Smooth muscle cell (in vitro differentiated cells): ENCODE measurements at regions not wholly inside any gene's neighbourhood (a gene's known extent, or its start where the extent isn't known, plus 50 kb on each side); places are given as distances from the start of the nearest gene placed in this dataset.

Source experiments
- DNase-seq: peaks from one replicate; lab custom pipeline; 2025; ENCODE audit not compliant: unreplicated experiment; lab: John Stamatoyannopoulos, UW
- H2AFZ ChIP-seq: fragments of 200-600 bp; sonication (generic); 2 replicates; pipeline ENCODE4 v1.6.0; 2016; ENCODE audit warnings: antibody characterized with exemption, low read depth, mild to moderate bottlenecking
- H3F3A ChIP-seq: fragments of 200-600 bp; sonication (generic); 2 replicates; pipeline ENCODE4 v1.6.0; 2017; ENCODE audit warnings: antibody characterized with exemption, low read depth
- H3K27ac ChIP-seq: fragments of 200-600 bp; sonication (generic); 2 replicates; pipeline ENCODE4 v1.5.1; 2016; ENCODE audit warnings: low read depth, mild to moderate bottlenecking
- H3K27me3 ChIP-seq: fragments of 200-600 bp; sonication (generic); 2 replicates; pipeline ENCODE4 v1.6.1; 2016; ENCODE audit warnings: low read depth, mild to moderate bottlenecking
- H3K36me3 ChIP-seq: fragments of 200-600 bp; sonication (generic); 2 replicates; pipeline ENCODE4 v1.5.1; 2016; ENCODE audit warnings: low read depth
- H3K4me1 ChIP-seq: fragments of 200-600 bp; sonication (generic); 2 replicates; pipeline ENCODE4 v1.5.1; 2016; ENCODE audit warnings: low read depth
- H3K4me2 ChIP-seq: fragments of 200-600 bp; sonication (generic); 2 replicates; pipeline ENCODE4 v1.6.0; 2016; ENCODE audit warnings: mild to moderate bottlenecking
- H3K4me3 ChIP-seq: fragments of 200-600 bp; sonication (generic); 2 replicates; pipeline ENCODE4 v1.5.1; 2016; ENCODE audit warnings: mild to moderate bottlenecking
- H3K79me2 ChIP-seq: fragments of 200-600 bp; sonication (generic); 2 replicates; pipeline ENCODE4 v1.6.0; 2016; ENCODE audit warnings: low read depth, mild to moderate bottlenecking
- H3K9ac ChIP-seq: fragments of 200-600 bp; sonication (generic); 2 replicates; pipeline ENCODE4 v1.6.0; 2016; ENCODE audit warnings: low read depth
- H3K9me3 ChIP-seq: fragments of 200-600 bp; sonication (generic); replicated peaks from 2 replicates; pipeline ENCODE4 v1.5.1; 2016; ENCODE audit warnings: low read depth
- H4K20me1 ChIP-seq: fragments of 200-600 bp; sonication (generic); 2 replicates; pipeline ENCODE4 v1.6.0; 2016; ENCODE audit warnings: low read depth
- CTCF ChIP-seq: fragments of 200-600 bp; sonication (generic); IDR thresholded peaks from 2 replicates; pipeline ENCODE4 v1.5.1; 2017; ENCODE audit warnings: borderline replicate concordance, mild to moderate bottlenecking, antibody characterized with exemption; ENCODE audit not compliant: insufficient read depth, poor library complexity, severe bottlenecking
- WGBS: methylation state at CpG from one replicate; pipeline ENCODE4 v1.1.7; 2016; ENCODE audit warnings: low lambda C conversion rate; 5-methylcytosine and 5-hydroxymethylcytosine counted together

GRCh38 chr4:26152056-26152455, 168.8 kb upstream of the RBPJ start:
- Histone ChIP-seq H3K9ac (no peak overlapping the region), H3F3A (no peaks in the 10 kb centered on the region), H3K27ac (no peak overlapping the region), H2AFZ (no peak overlapping the region), H4K20me1 (no peaks in the 10 kb centered on the region), H3K4me1 (no peaks in the 10 kb centered on the region), H3K79me2 (no peaks in the 10 kb centered on the region), H3K36me3 (no peaks in the 10 kb centered on the region), H3K4me3 (no peak overlapping the region), H3K27me3 (no peaks in the 10 kb centered on the region), H3K9me3 (no peaks in the 10 kb centered on the region), H3K4me2 (no peak overlapping the region)
- TF ChIP-seq CTCF: no peak
- DNase-seq: no peak
- 80% methylated on average over 6 of the region's 6 CpGs for WGBS

GRCh38 chr4:26157541-26157940, 163.3 kb upstream of the RBPJ start:
- Histone ChIP-seq H3K4me3 (no peak overlapping the region), H3K4me1 (no peaks in the 10 kb centered on the region), H3K9ac (no peak overlapping the region), H4K20me1 (no peaks in the 10 kb centered on the region), H3K27ac (no peak overlapping the region), H2AFZ (no peak overlapping the region), H3F3A (no peaks in the 10 kb centered on the region), H3K4me2 (no peak overlapping the region), H3K36me3 (no peaks in the 10 kb centered on the region), H3K9me3 (no peaks in the 10 kb centered on the region), H3K27me3 (no peaks in the 10 kb centered on the region), H3K79me2 (no peaks in the 10 kb centered on the region)
- DNase-seq: no peak
- TF ChIP-seq CTCF: no peak

GRCh38 chr4:26160591-26160990, 160.2 kb upstream of the RBPJ start:
- H3K36me3 ChIP-seq: no peaks in the 10 kb centered on the region
- no peaks in the 10 kb centered on the region for H3K4me1 ChIP-seq
- no peak for TF ChIP-seq CTCF
- no peaks in the 10 kb centered on the region for H3K27me3 ChIP-seq
- H3F3A ChIP-seq: no peaks in the 10 kb centered on the region
- no peaks in the 10 kb centered on the region for H4K20me1 ChIP-seq
- WGBS: 100% methylated on average over 3 of the region's 3 CpGs
- H3K9ac ChIP-seq: no peak overlapping the region
- H3K4me3 ChIP-seq: no peak overlapping the region
- H3K9me3 ChIP-seq: no peaks in the 10 kb centered on the region
- no peak for DNase-seq
- H3K79me2 ChIP-seq: no peaks in the 10 kb centered on the region
- no peak overlapping the region for H3K4me2 ChIP-seq
- no peak overlapping the region for H2AFZ ChIP-seq
- no peak overlapping the region for H3K27ac ChIP-seq

- 73% methylated on average over 5 of the region's 5 CpGs for WGBS
- no peaks in the 10 kb centered on the region for H3K27me3 ChIP-seq
- no peak overlapping the region for H3K4me2 ChIP-seq
- TF ChIP-seq CTCF: peak; percentile 12
- H3F3A ChIP-seq: no peaks in the 10 kb centered on the region
- no peak overlapping the region for H3K9ac ChIP-seq
- no peak for DNase-seq
- no peak overlapping the region for H3K4me3 ChIP-seq
- no peak overlapping the region for H2AFZ ChIP-seq
- no peaks in the 10 kb centered on the region for H3K36me3 ChIP-seq
- no peaks in the 10 kb centered on the region for H4K20me1 ChIP-seq
- no peaks in the 10 kb centered on the region for H3K79me2 ChIP-seq
- H3K4me1 ChIP-seq: no peaks in the 10 kb centered on the region
- H3K9me3 ChIP-seq: no peaks in the 10 kb centered on the region
- no peak overlapping the region for H3K27ac ChIP-seq
Observed at GRCh38 chr4:26161030-26161824, 159.6 kb upstream of the RBPJ start.
